A673 (cell line): ENCODE measurements at regions not wholly inside any gene's neighbourhood (a gene's known extent, or its start where the extent isn't known, plus 50 kb on each side); places are given as distances from the start of the nearest gene placed in this dataset.

Experiments used
- BruUV-seq: library from RNA; stranded (reverse); fragments of 400-500 nt; replicated peaks from 2 replicates; lab custom pipeline; 2021; lab: Mats Ljungman, UMichigan
- CTCF ChIA-PET: fragments of 300-600 bp; sonication (Branson Sonifier 250); formaldehyde crosslinking; loops from one replicate; lab custom pipeline; 2022; ENCODE audit warnings: antibody characterized with exemption; lab: Charles Lee
- POLR2A ChIA-PET: fragments of 300-600 bp; sonication (Branson Sonifier 250); formaldehyde crosslinking; loops from one replicate; lab custom pipeline; 2022; ENCODE audit warnings: antibody characterized with exemption; ENCODE audit not compliant: low non-redundant PET; lab: Charles Lee
- DNase-seq: peaks from one replicate; pipeline ENCODE4 v3.0.0-alpha.2; 2015; ENCODE audit warnings: low spot score
- H3K27ac ChIP-seq: fragments of 200-600 bp; sonication (generic); 2 replicates; pipeline ENCODE4 v1.5.1; 2016; ENCODE audit warnings: mixed run types, low read depth, mild to moderate bottlenecking, mixed read lengths, antibody characterized with exemption, low read length; ENCODE audit not compliant: poor library complexity, severe bottlenecking
- H3K27me3 ChIP-seq: fragments of 200-600 bp; sonication (generic); replicated peaks from 2 replicates; pipeline ENCODE4 v1.6.1; 2017; ENCODE audit warnings: mixed run types, low read depth, mild to moderate bottlenecking, mixed read lengths, antibody characterized with exemption, low read length; ENCODE audit not compliant: insufficient read depth, poor library complexity
- H3K36me3 ChIP-seq: fragments of 200-600 bp; sonication (generic); 2 replicates; pipeline ENCODE4 v1.6.1; 2016; ENCODE audit warnings: mixed run types, mild to moderate bottlenecking, mixed read lengths, antibody characterized with exemption, low read length; ENCODE audit not compliant: insufficient read depth, poor library complexity, severe bottlenecking
- H3K4me1 ChIP-seq: fragments of 200-600 bp; sonication (generic); 2 replicates; pipeline ENCODE4 v1.6.1; 2017; ENCODE audit warnings: mixed run types, mild to moderate bottlenecking, mixed read lengths, antibody characterized with exemption, low read length; ENCODE audit not compliant: insufficient read depth, poor library complexity, severe bottlenecking
- H3K4me3 ChIP-seq: fragments of 200-600 bp; sonication (generic); 2 replicates; pipeline ENCODE4 v1.5.1; 2016; ENCODE audit warnings: low read depth, mixed run types, mild to moderate bottlenecking, mixed read lengths, low read length; ENCODE audit not compliant: poor library complexity, severe bottlenecking
- H3K9me3 ChIP-seq: fragments of 200-600 bp; sonication (generic); 2 replicates; pipeline ENCODE4 v1.6.1; 2016; ENCODE audit warnings: mixed run types, low read depth, mild to moderate bottlenecking, mixed read lengths, antibody characterized with exemption, low read length; ENCODE audit not compliant: poor library complexity, severe bottlenecking
- EZH2 ChIP-seq: fragments of 200-600 bp; sonication (generic); IDR thresholded peaks from 2 replicates; pipeline ENCODE4 v1.6.1; 2017; ENCODE audit warnings: borderline replicate concordance, low read depth, mild to moderate bottlenecking, mixed read lengths, antibody characterized with exemption, low read length; ENCODE audit not compliant: poor library complexity, severe bottlenecking
- intact Hi-C: fragments of 100-400 bp; cut with micrococcal nuclease; formaldehyde crosslinking; loops from one replicate; pipeline ENCODE4 v1.10.0; 2022; ENCODE audit not compliant: unreplicated experiment
- TF ChIP-seq, protein P1 (sequence below): fragments of 300-800, 200-600 bp; sonication (generic); conservative IDR thresholded peaks from 2 replicates; pipeline ENCODE4 v1.5.1; 2017; ENCODE audit warnings: low read depth, mild to moderate bottlenecking, antibody characterized with exemption, low read length, moderate library complexity, mixed read lengths

DNA sequence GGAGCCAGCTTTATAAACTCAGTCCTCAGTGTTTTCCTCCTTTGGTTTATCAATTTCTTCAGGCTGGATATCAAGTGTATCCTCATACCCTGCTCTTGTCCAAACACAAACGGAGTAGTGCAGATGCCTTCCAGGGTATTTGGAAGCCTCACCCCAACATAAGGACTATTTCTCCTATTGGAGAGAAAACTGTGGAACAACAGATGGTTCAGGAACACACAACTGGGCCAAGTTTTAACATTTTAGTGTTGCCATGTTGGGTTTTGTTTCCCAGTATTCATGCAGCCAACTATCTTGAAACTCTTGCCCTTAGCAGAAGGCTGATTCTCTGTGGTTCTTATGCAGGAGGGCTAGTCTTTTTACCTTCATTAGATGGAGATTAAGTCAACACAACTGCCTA is 398.1 kb downstream of the GABRB3 start:
- no peaks in the 10 kb centered on the region for H3K27me3 ChIP-seq
- H3K27ac ChIP-seq = no peak overlapping the region
- TF ChIP-seq EZH2 = no peak
- TF ChIP-seq, protein P1, sequence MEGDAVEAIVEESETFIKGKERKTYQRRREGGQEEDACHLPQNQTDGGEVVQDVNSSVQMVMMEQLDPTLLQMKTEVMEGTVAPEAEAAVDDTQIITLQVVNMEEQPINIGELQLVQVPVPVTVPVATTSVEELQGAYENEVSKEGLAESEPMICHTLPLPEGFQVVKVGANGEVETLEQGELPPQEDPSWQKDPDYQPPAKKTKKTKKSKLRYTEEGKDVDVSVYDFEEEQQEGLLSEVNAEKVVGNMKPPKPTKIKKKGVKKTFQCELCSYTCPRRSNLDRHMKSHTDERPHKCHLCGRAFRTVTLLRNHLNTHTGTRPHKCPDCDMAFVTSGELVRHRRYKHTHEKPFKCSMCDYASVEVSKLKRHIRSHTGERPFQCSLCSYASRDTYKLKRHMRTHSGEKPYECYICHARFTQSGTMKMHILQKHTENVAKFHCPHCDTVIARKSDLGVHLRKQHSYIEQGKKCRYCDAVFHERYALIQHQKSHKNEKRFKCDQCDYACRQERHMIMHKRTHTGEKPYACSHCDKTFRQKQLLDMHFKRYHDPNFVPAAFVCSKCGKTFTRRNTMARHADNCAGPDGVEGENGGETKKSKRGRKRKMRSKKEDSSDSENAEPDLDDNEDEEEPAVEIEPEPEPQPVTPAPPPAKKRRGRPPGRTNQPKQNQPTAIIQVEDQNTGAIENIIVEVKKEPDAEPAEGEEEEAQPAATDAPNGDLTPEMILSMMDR = no peak
- H3K36me3 ChIP-seq = no peaks in the 10 kb centered on the region
- BruUV-seq = no TSS peak
- ChIA-PET CTCF (no interaction called here), POLR2A (no interaction called here)
- DNase-seq = no peak
- H3K4me3 ChIP-seq = no peak overlapping the region
- peaks cover 66% of the 10 kb centered on the region for H3K9me3 ChIP-seq
- H3K4me1 ChIP-seq = no peaks in the 10 kb centered on the region
- intact Hi-C loops = no loop called here

DNA sequence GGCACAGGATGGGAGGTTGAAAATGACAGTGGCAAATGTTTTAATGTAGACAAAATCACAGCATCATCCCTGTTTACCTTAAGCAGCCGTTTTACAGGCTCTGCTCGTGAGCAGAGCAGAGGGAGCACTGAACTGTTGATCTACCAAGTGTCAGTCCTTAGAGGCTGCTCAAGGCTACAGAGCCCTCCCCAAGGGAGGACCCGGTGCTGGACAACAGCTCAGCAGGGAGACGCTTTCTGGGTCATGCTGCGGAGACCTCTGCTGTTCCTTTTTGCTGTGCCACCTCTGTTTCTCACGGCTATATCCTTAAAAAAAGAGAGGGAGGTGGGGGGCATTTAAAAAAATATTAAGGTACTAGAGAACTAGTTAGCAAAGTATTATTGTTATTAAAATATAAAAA is 400.2 kb downstream of the GABRB3 start:
- POLR2A ChIA-PET = no interaction called here
- Histone ChIP-seq H3K4me1 (no peaks in the 10 kb centered on the region), H3K9me3 (peaks cover 69% of the 10 kb centered on the region), H3K36me3 (no peaks in the 10 kb centered on the region), H3K4me3 (no peak overlapping the region), H3K27me3 (no peaks in the 10 kb centered on the region), H3K27ac (no peak overlapping the region)
- CTCF ChIA-PET = no interaction called here
- intact Hi-C loops = no loop called here
- DNase-seq = no peak
- no TSS peak for BruUV-seq
- TF ChIP-seq, protein P1 = no peak
- no peak for TF ChIP-seq EZH2

DNA sequence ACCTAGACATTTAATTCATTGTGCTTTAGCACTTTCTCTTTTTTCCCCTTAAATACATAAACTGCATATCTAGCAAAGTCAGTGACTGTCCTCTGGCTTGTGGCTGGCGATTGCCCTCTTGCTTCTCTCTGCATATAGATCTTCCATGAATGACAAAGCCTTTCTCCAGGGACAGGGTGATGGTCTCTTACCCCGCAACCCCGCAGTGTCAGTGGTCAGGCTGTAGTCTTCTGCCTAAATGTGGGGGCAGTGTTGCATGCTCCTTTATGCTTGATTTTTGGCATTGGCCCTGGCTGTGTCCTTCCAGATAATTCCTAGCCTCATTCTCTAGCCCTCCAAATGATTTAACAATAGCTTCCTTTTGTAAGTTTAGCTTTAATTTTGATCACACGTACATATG is 407.8 kb downstream of the GABRB3 start:
- H3K27me3 ChIP-seq = no peaks in the 10 kb centered on the region
- intact Hi-C loops = loop anchor here (10.0 kb wide), 1 partner anchor 50 kb away; no protein-coding TSS in a partner anchor
- BruUV-seq = no TSS peak
- peaks cover 45% of the 10 kb centered on the region for H3K9me3 ChIP-seq
- CTCF ChIA-PET = no interaction called here
- H3K4me1 ChIP-seq = no peaks in the 10 kb centered on the region
- H3K36me3 ChIP-seq = no peaks in the 10 kb centered on the region
- H3K4me3 ChIP-seq = no peak overlapping the region
- no peak for DNase-seq
- TF ChIP-seq, protein P1 = no peak
- no peak for TF ChIP-seq EZH2
- POLR2A ChIA-PET = no interaction called here
- H3K27ac ChIP-seq = no peak overlapping the region
